Stimulated activated effector memory CD8-positive, alpha-beta T cell treated with anti-CD3 and anti-CD28 coated beads, Interleukin-12 subunit alpha, Interleukin-12 subunit beta, amount 100 ng/mL, for 72 hours (primary cell): ENCODE measurements at regions not wholly inside any gene's neighbourhood (a gene's known extent, or its start where the extent isn't known, plus 50 kb on each side); places are given as distances from the start of the nearest gene placed in this dataset.
"Not testable (repeated sequence)": the region's sequence is repeated elsewhere in the genome, so short reads cannot be mapped to it uniquely, and the experiment has no call there.

Experiments
- ATAC-seq: fragments of 150-1000 bp; cut with Tn5 transposase; 2 replicates; pipeline ENCODE4 v1.10.0; 2021
- DNase-seq, 2 donors: peaks; one replicate each; pipeline ENCODE4 v3.0.0; 2021 to 2022; ENCODE audit warnings: low spot score in 2 of 2
- H3K27ac Mint-ChIP-seq: one replicate; pipeline ENCODE4 v1.8.0; 2022; ENCODE audit warnings: mild to moderate bottlenecking, mixed read lengths
- H3K36me3 Mint-ChIP-seq: one replicate; pipeline ENCODE4 v1.8.0; 2022; ENCODE audit warnings: mild to moderate bottlenecking, mixed read lengths
- H3K4me1 Mint-ChIP-seq: one replicate; pipeline ENCODE4 v1.8.0; 2022; ENCODE audit warnings: mixed read lengths
- H3K4me3 Mint-ChIP-seq: one replicate; pipeline ENCODE4 v1.8.0; 2022; ENCODE audit warnings: mild to moderate bottlenecking, mixed read lengths
- H3K9me3 Mint-ChIP-seq: one replicate; pipeline ENCODE4 v1.8.0; 2022; ENCODE audit warnings: mixed read lengths

- Mint-ChIP-seq H3K36me3 (no peaks in the 10 kb centered on the region), H3K27ac (no peak overlapping the region), H3K9me3 (no peaks in the 10 kb centered on the region), H3K4me3 (no peak overlapping the region), H3K4me1 (peaks cover 16% of the 10 kb centered on the region)
- no peak for DNase-seq
- peak; percentile 76 for ATAC-seq
Observed at GRCh38 chr15:69609176-69609575, 156.6 kb downstream of the RPLP1 start.

GRCh38 chr15:69609776-69610175, 157.2 kb downstream of the RPLP1 start:
- H3K27ac Mint-ChIP-seq, result no peak overlapping the region
- no peaks in the 10 kb centered on the region for H3K36me3 Mint-ChIP-seq
- ATAC-seq (no peak), DNase-seq (no peak)
- no peaks in the 10 kb centered on the region for H3K9me3 Mint-ChIP-seq
- no peak overlapping the region for H3K4me3 Mint-ChIP-seq
- peaks cover 16% of the 10 kb centered on the region for H3K4me1 Mint-ChIP-seq

GRCh38 chr15:69610277-69610676, 157.7 kb downstream of the RPLP1 start:
- Mint-ChIP-seq H3K4me3 (no peak overlapping the region), H3K27ac (no peak overlapping the region), H3K9me3 (no peaks in the 10 kb centered on the region), H3K36me3 (no peaks in the 10 kb centered on the region), H3K4me1 (peaks cover 16% of the 10 kb centered on the region)
- no peak for DNase-seq
- ATAC-seq, result no peak

- Mint-ChIP-seq H3K27ac (no peak overlapping the region), H3K4me3 (no peak overlapping the region), H3K9me3 (no peaks in the 10 kb centered on the region), H3K36me3 (no peaks in the 10 kb centered on the region), H3K4me1 (peaks cover 12% of the 10 kb centered on the region)
- ATAC-seq (no peak), DNase-seq (no peak)
Observed at GRCh38 chr15:69610858-69611257, 158.2 kb downstream of the RPLP1 start.

GRCh38 chr15:69612112-69612511, 159.5 kb downstream of the RPLP1 start:
- DNase-seq (no peak), ATAC-seq (no peak)
- Mint-ChIP-seq H3K9me3 (no peaks in the 10 kb centered on the region), H3K4me3 (no peak overlapping the region), H3K36me3 (no peaks in the 10 kb centered on the region), H3K27ac (no peak overlapping the region), H3K4me1 (peaks cover 5% of the 10 kb centered on the region)

GRCh38 chr15:69613182-69613581, 160.6 kb downstream of the RPLP1 start:
- H3K4me3 Mint-ChIP-seq, result no peak overlapping the region
- H3K36me3 Mint-ChIP-seq, result no peaks in the 10 kb centered on the region
- peaks cover 5% of the 10 kb centered on the region for H3K4me1 Mint-ChIP-seq
- H3K27ac Mint-ChIP-seq, result no peak overlapping the region
- ATAC-seq, result no peak
- no peak for DNase-seq
- H3K9me3 Mint-ChIP-seq, result no peaks in the 10 kb centered on the region

- H3K36me3 Mint-ChIP-seq, result no peaks in the 10 kb centered on the region
- H3K4me3 Mint-ChIP-seq, result no peak overlapping the region
- ATAC-seq (no peak), DNase-seq (no peak)
- peaks cover 3% of the 10 kb centered on the region for H3K4me1 Mint-ChIP-seq
- no peaks in the 10 kb centered on the region for H3K9me3 Mint-ChIP-seq
- H3K27ac Mint-ChIP-seq, result no peak overlapping the region
Observed at GRCh38 chr15:69613988-69614387, 161.4 kb downstream of the RPLP1 start.

- Mint-ChIP-seq H3K4me3 (no peak overlapping the region), H3K9me3 (no peaks in the 10 kb centered on the region), H3K36me3 (no peaks in the 10 kb centered on the region), H3K4me1 (peaks cover 5% of the 10 kb centered on the region), H3K27ac (no peak overlapping the region)
- no peak for ATAC-seq
- DNase-seq, result no peak
Observed at GRCh38 chr15:69615736-69616135, 163.1 kb downstream of the RPLP1 start.

- ATAC-seq, result no peak
- no peak overlapping the region for H3K27ac Mint-ChIP-seq
Observed at GRCh38 chr15:69616558-69616957, 163.9 kb downstream of the RPLP1 start.

GRCh38 chr15:69617144-69617543, 164.5 kb downstream of the RPLP1 start:
- not testable (repeated sequence) for H3K9me3 Mint-ChIP-seq, H3K4me3 Mint-ChIP-seq, ATAC-seq, H3K4me1 Mint-ChIP-seq, DNase-seq, H3K27ac Mint-ChIP-seq, H3K36me3 Mint-ChIP-seq

More at GRCh38 chr15:69616558-69616957, 163.9 kb downstream of the RPLP1 start:
- no peak overlapping the region for H3K4me3 Mint-ChIP-seq
- DNase-seq, result no peak
- no peaks in the 10 kb centered on the region for H3K9me3 Mint-ChIP-seq
- H3K36me3 Mint-ChIP-seq, result no peaks in the 10 kb centered on the region
- H3K4me1 Mint-ChIP-seq, result peaks cover 5% of the 10 kb centered on the region

GRCh38 chr15:69623392-69624154, 171.0 kb downstream of the RPLP1 start:
- DNase-seq (peak in 1 of 2 donors; percentile 41), ATAC-seq (peak; percentile 88)
- Mint-ChIP-seq H3K9me3 (no peaks in the 10 kb centered on the region), H3K4me1 (peaks cover 24% of the 10 kb centered on the region), H3K4me3 (no peak overlapping the region), H3K36me3 (no peaks in the 10 kb centered on the region), H3K27ac (peak overlapping the region; percentile 29)

- no peak overlapping the region for H3K4me3 Mint-ChIP-seq
- peak; percentile 86 for ATAC-seq
- no peaks in the 10 kb centered on the region for H3K36me3 Mint-ChIP-seq
- H3K9me3 Mint-ChIP-seq, result no peaks in the 10 kb centered on the region
- peak in 1 of 2 donors; percentile 35 for DNase-seq
- peaks cover 24% of the 10 kb centered on the region for H3K4me1 Mint-ChIP-seq
- peak overlapping the region; percentile 29 for H3K27ac Mint-ChIP-seq
Observed at GRCh38 chr15:69624155-69624520, 171.5 kb downstream of the RPLP1 start.

- Mint-ChIP-seq H3K4me1 (peaks cover 26% of the 10 kb centered on the region), H3K9me3 (no peaks in the 10 kb centered on the region), H3K27ac (no peak overlapping the region), H3K4me3 (no peak overlapping the region), H3K36me3 (no peaks in the 10 kb centered on the region)
- DNase-seq (no peak), ATAC-seq (no peak)
Observed at GRCh38 chr15:69624816-69625215, 172.2 kb downstream of the RPLP1 start.

- Mint-ChIP-seq H3K27ac (peak overlapping the region; percentile 15), H3K4me3 (no peak overlapping the region)
- ATAC-seq, result no peak
Observed at GRCh38 chr15:69625328-69625727, 172.7 kb downstream of the RPLP1 start.

GRCh38 chr15:69626095-69627066, 173.8 kb downstream of the RPLP1 start:
- DNase-seq (no peak), ATAC-seq (no peak)
- no peak overlapping the region for H3K4me3 Mint-ChIP-seq
- H3K9me3 Mint-ChIP-seq, result no peaks in the 10 kb centered on the region
- H3K4me1 Mint-ChIP-seq, result peaks cover 35% of the 10 kb centered on the region
- H3K36me3 Mint-ChIP-seq, result no peaks in the 10 kb centered on the region
- peak overlapping the region; percentile 15 for H3K27ac Mint-ChIP-seq

More at GRCh38 chr15:69625328-69625727, 172.7 kb downstream of the RPLP1 start:
- DNase-seq, result no peak
- no peaks in the 10 kb centered on the region for H3K36me3 Mint-ChIP-seq
- no peaks in the 10 kb centered on the region for H3K9me3 Mint-ChIP-seq
- peaks cover 27% of the 10 kb centered on the region for H3K4me1 Mint-ChIP-seq
